T follicular helper cell (primary cell): ENCODE measurements at regions not wholly inside any gene's neighbourhood (a gene's known extent, or its start where the extent isn't known, plus 50 kb on each side); places are given as distances from the start of the nearest gene placed in this dataset.

Source experiments
- DNase-seq: peaks from one replicate; pipeline ENCODE4 v3.0.0-alpha.2; 2020; ENCODE audit warnings: low read depth

- DNase-seq, result no peak
Observed at GRCh38 chr4:98758182-98758581, 99.8 kb upstream of the TSPAN5 start.

- no peak for DNase-seq
Observed at GRCh38 chr4:98754736-98755135, 96.3 kb upstream of the TSPAN5 start.

- no peak for DNase-seq
Observed at GRCh38 chr4:98749206-98749605, 90.8 kb upstream of the TSPAN5 start.

- DNase-seq, result no peak
Observed at GRCh38 chr4:98748609-98749008, 90.2 kb upstream of the TSPAN5 start.

GRCh38 chr4:98747393-98748091, 89.1 kb upstream of the TSPAN5 start:
- DNase-seq, result no peak

GRCh38 chr4:98746936-98747335, 88.5 kb upstream of the TSPAN5 start:
- no peak for DNase-seq

GRCh38 chr4:98746530-98746929, 88.1 kb upstream of the TSPAN5 start:
- DNase-seq, result no peak

- no peak for DNase-seq
Observed at GRCh38 chr4:98745366-98745765, 87.0 kb upstream of the TSPAN5 start.

GRCh38 chr4:98744372-98745150, 86.2 kb upstream of the TSPAN5 start:
- no peak for DNase-seq

GRCh38 chr4:98741952-98742351, 83.5 kb upstream of the TSPAN5 start:
- no peak for DNase-seq

- DNase-seq, result no peak
Observed at GRCh38 chr4:98739751-98740150, 81.3 kb upstream of the TSPAN5 start.

- no peak for DNase-seq
Observed at GRCh38 chr4:98733601-98734000, 75.2 kb upstream of the TSPAN5 start.

- no peak for DNase-seq
Observed at GRCh38 chr4:98728871-98729270, 70.5 kb upstream of the TSPAN5 start.

GRCh38 chr4:98728433-98728832, 70.0 kb upstream of the TSPAN5 start:
- no peak for DNase-seq

- no peak for DNase-seq
Observed at GRCh38 chr4:98722000-98722399, 63.6 kb upstream of the TSPAN5 start.

GRCh38 chr4:98720871-98721480, 62.6 kb upstream of the TSPAN5 start:
- DNase-seq, result no peak

GRCh38 chr4:98716796-98717195, 58.4 kb upstream of the TSPAN5 start:
- DNase-seq, result no peak

- DNase-seq, result no peak
Observed at GRCh38 chr4:98712607-98713006, 54.2 kb upstream of the TSPAN5 start.

GRCh38 chr4:98711526-98711925, 53.1 kb upstream of the TSPAN5 start:
- no peak for DNase-seq

- DNase-seq, result no peak
Observed at GRCh38 chr4:98710831-98711230, 52.4 kb upstream of the TSPAN5 start.
